PFSK-1 (cell line): ENCODE measurements at regions not wholly inside any gene's neighbourhood (a gene's known extent, or its start where the extent isn't known, plus 50 kb on each side); places are given as distances from the start of the nearest gene placed in this dataset.

ENCODE experiments used
- FOXP2 ChIP-seq: optimal IDR thresholded peaks from 2 replicates; pipeline ENCODE3; 2011; ENCODE audit warnings: borderline replicate concordance, control low read depth, inconsistent platforms; ENCODE audit not compliant: insufficient read depth; ENCODE audit errors: extremely low read length, extremely low read depth
- POLR2AphosphoS5 ChIP-seq: IDR thresholded peaks from 2 replicates; pipeline ENCODE4 v1.6.1; 2012; ENCODE audit warnings: low read depth, mild to moderate bottlenecking, control low read depth, low read length, moderate library complexity
- REST ChIP-seq, 2 experiments: IDR thresholded peaks; 2 replicates each; pipeline versions ENCODE4 v1.6.1 to v1.8.0; 2011 to 2012; ENCODE audit warnings: low read depth in 2 of 2, low read length in 2 of 2, control low read depth in 1 of 2, inconsistent platforms in 1 of 2, mild to moderate bottlenecking in 1 of 2, moderate library complexity in 1 of 2; ENCODE audit not compliant: insufficient read depth in 1 of 2
- SIN3A ChIP-seq: IDR thresholded peaks from 2 replicates; pipeline ENCODE4 v1.6.1; 2012; ENCODE audit warnings: mild to moderate bottlenecking, low read length, moderate library complexity, borderline replicate concordance; ENCODE audit not compliant: insufficient read depth
- TAF1 ChIP-seq: IDR thresholded peaks from 2 replicates; pipeline ENCODE4 v1.6.1; 2012; ENCODE audit warnings: low read length, control low read depth, borderline replicate concordance; ENCODE audit not compliant: insufficient read depth

GRCh38 chr16:26710450-26710849, 356.3 kb upstream of the C16orf82 start:
- no peak for TF ChIP-seq SIN3A
- TF ChIP-seq FOXP2 = no peak
- TF ChIP-seq TAF1 = no peak

GRCh38 chr16:26712876-26713275, 353.9 kb upstream of the C16orf82 start:
- no peak for TF ChIP-seq FOXP2
- TF ChIP-seq POLR2AphosphoS5 = no peak
- no peak for TF ChIP-seq REST (IDR thresholded peaks at IDR 0.05; ENCODE audit: insufficient read depth in 1 of 2, low read depth in 2 of 2, low read length in 2 of 2)
- no peak for TF ChIP-seq TAF1
- TF ChIP-seq SIN3A = no peak

GRCh38 chr16:26715969-26716368, 350.8 kb upstream of the C16orf82 start:
- TF ChIP-seq TAF1 (no peak), POLR2AphosphoS5 (no peak), FOXP2 (no peak)

GRCh38 chr16:26717826-26718225, 348.9 kb upstream of the C16orf82 start:
- TF ChIP-seq REST (IDR thresholded peaks at IDR 0.05; ENCODE audit: insufficient read depth in 1 of 2, low read depth in 2 of 2, low read length in 2 of 2) (no peak), TAF1 (no peak), SIN3A (no peak), FOXP2 (no peak), POLR2AphosphoS5 (no peak)

- TF ChIP-seq TAF1 (no peak), REST (IDR thresholded peaks at IDR 0.05; ENCODE audit: insufficient read depth in 1 of 2, low read depth in 2 of 2, low read length in 2 of 2) (no peak)
Measured at GRCh38 chr16:26721290-26721689, 345.4 kb upstream of the C16orf82 start.

GRCh38 chr16:26724189-26724588, 342.5 kb upstream of the C16orf82 start:
- TF ChIP-seq REST (IDR thresholded peaks at IDR 0.05; ENCODE audit: insufficient read depth in 1 of 2, low read depth in 2 of 2, low read length in 2 of 2) = no peak
- TF ChIP-seq SIN3A = no peak
- no peak for TF ChIP-seq TAF1
- no peak for TF ChIP-seq POLR2AphosphoS5
- TF ChIP-seq FOXP2 = no peak
